ENCODE measurements at regions not wholly inside any gene's neighbourhood (a gene's known extent, or its start where the extent isn't known, plus 50 kb on each side); places are given as distances from the start of the nearest gene placed in this dataset.

DNA sequence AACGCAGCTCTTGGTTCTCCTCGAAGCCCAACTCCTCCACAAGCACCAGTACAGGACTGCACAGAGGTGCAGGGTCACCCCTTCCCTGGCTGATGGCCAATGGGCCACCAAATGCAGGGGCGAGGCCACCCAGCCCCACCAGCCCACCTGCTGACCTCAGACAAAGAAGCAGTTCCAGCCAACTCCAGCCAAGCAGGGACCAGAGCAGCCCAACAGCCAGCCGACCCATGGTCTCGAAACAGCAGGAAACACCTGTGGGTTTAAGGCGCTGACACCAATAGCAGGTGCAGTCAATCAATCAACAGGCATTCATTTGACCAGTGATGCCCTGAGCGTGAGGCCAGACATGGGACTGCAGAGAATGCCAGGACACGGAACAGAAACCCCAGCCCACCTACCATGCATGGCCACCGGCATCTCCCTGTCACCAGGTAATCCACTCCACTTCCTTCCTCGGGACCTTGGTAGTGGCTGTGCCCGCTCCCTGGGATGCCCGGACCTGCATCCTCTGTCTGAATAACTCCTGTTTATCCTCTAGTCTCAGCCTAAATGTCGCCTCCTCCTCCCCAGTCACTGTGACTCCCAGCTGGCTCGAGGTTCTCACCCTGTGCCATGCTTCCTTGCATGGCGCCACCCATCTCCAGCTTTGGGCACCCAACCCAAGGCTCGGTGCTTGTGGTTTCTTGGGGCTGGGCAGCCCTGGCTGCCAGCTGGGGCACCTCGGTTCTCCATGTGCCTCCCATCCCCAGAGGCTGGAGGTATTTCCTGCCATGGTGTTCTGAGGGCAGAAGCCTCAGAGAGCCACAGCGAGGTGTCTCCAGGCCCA, 1475.4 kb downstream of the BRD1 start:
- TF ChIP-seq REST (tag by site-specific recombination; IDR thresholded peaks at IDR 0.05) = no peak
- TF ChIP-seq ZNF747 (tag by site-specific recombination; IDR thresholded peaks at IDR 0.05) = no peak
- no peak for TF ChIP-seq SP2 (tag by site-specific recombination; IDR thresholded peaks at IDR 0.05)
- TF ChIP-seq ZSCAN18 (tag by site-specific recombination; IDR thresholded peaks at IDR 0.05) = no peak
- no peak for TF ChIP-seq SALL2 (tag by site-specific recombination; IDR thresholded peaks at IDR 0.05; ENCODE audit: borderline replicate concordance)
